ENCODE measurements at regions not wholly inside any gene's neighbourhood (a gene's known extent, or its start where the extent isn't known, plus 50 kb on each side); places are given as distances from the start of the nearest gene placed in this dataset.

- no peak for TF ChIP-seq CTCF (IDR thresholded peaks at IDR 0.05; ENCODE audit: low read depth, low read length)
- DNase-seq (ENCODE audit: extremely low read depth, low read depth), result no peak
Measured at GRCh38 chr15:67006083-67007065, 59.0 kb upstream of the SMAD3 start.

GRCh38 chr15:67009576-67010569, 55.5 kb upstream of the SMAD3 start:
- no peak for DNase-seq (ENCODE audit: extremely low read depth, low read depth)
- TF ChIP-seq CTCF (IDR thresholded peaks at IDR 0.05; ENCODE audit: low read depth, low read length), result no peak

- DNase-seq (ENCODE audit: extremely low read depth, low read depth), result no peak
- no peak for TF ChIP-seq CTCF (IDR thresholded peaks at IDR 0.05; ENCODE audit: low read depth, low read length)
Measured at GRCh38 chr15:67010898-67011616, 54.3 kb upstream of the SMAD3 start.

GRCh38 chr15:67011617-67012005, 53.8 kb upstream of the SMAD3 start:
- DNase-seq (ENCODE audit: extremely low read depth, low read depth), result no peak
- no peak for TF ChIP-seq CTCF (IDR thresholded peaks at IDR 0.05; ENCODE audit: low read depth, low read length)

GRCh38 chr15:67013696-67014095, 51.7 kb upstream of the SMAD3 start:
- no peak for TF ChIP-seq CTCF (IDR thresholded peaks at IDR 0.05; ENCODE audit: low read depth, low read length)
- no peak for DNase-seq (ENCODE audit: extremely low read depth, low read depth)

All from AG09319 (cell line).